ENCODE measurements at regions not wholly inside any gene's neighbourhood (a gene's known extent, or its start where the extent isn't known, plus 50 kb on each side); places are given as distances from the start of the nearest gene placed in this dataset.

GRCh38 chr9:16357828-16358227 lies 512.6 kb downstream of the BNC2 start:
- CTCF ChIA-PET: no interaction called here
- no peak for DNase-seq (ENCODE audit: low spot score)
- H3K27ac Mint-ChIP-seq: no peak overlapping the region

GRCh38 chr9:16358751-16359150 lies 511.7 kb downstream of the BNC2 start:
- Mint-ChIP-seq H3K4me1 (peaks cover 10% of the 10 kb centered on the region), H3K27me3 (ENCODE audit: low read depth) (no peaks in the 10 kb centered on the region; the same call in 1 of the 2 replicates), H3K9me3 (peaks cover 21% of the 10 kb centered on the region), H3K36me3 (peaks cover 9% of the 10 kb centered on the region), H3K4me3 (no peak overlapping the region), H3K27ac (no peak overlapping the region)
- ATAC-seq (no peak), DNase-seq (ENCODE audit: low spot score) (no peak)
- CTCF ChIA-PET: no interaction called here
- TF ChIP-seq JUN (CRISPR knock-in tag; IDR thresholded peaks at IDR 0.05) (no peak), GTF2I (CRISPR knock-in tag; conservative IDR thresholded peaks at IDR 0.05) (no peak), KAT7 (CRISPR knock-in tag; IDR thresholded peaks at IDR 0.05; ENCODE audit: borderline replicate concordance) (no peak), MXD4 (CRISPR knock-in tag; IDR thresholded peaks at IDR 0.05; ENCODE audit: borderline replicate concordance) (no peak), TCF7 (CRISPR knock-in tag; IDR thresholded peaks at IDR 0.05; ENCODE audit: low read depth) (no peak), NFE2L1 (CRISPR knock-in tag; IDR thresholded peaks at IDR 0.05) (no peak)
- POLR2A ChIA-PET: interaction anchor here (0.5 kb wide), 1 partner anchor 10 kb away, joined by 3 read pairs; no protein-coding TSS in a partner anchor

More at GRCh38 chr9:16357828-16358227, 512.6 kb downstream of the BNC2 start:
- no peak for ATAC-seq
- peaks cover 9% of the 10 kb centered on the region for H3K36me3 Mint-ChIP-seq
- TF ChIP-seq ZNF671 (CRISPR knock-in tag; IDR thresholded peaks at IDR 0.05): no peak
- no peak for TF ChIP-seq FOXP1 (CRISPR knock-in tag; IDR thresholded peaks at IDR 0.05; ENCODE audit: borderline replicate concordance)
- no peak for TF ChIP-seq ZNF317 (CRISPR knock-in tag; IDR thresholded peaks at IDR 0.05; ENCODE audit: borderline replicate concordance, low read depth)
- no peak for TF ChIP-seq IRF1 (CRISPR knock-in tag; IDR thresholded peaks at IDR 0.05)
- no peak for TF ChIP-seq ZNF232 (CRISPR knock-in tag; IDR thresholded peaks at IDR 0.05)
- TF ChIP-seq ETV6 (CRISPR knock-in tag; IDR thresholded peaks at IDR 0.05): no peak
- TF ChIP-seq USF2 (CRISPR knock-in tag; IDR thresholded peaks at IDR 0.05): no peak
- no peak for TF ChIP-seq NFYB (CRISPR knock-in tag; conservative IDR thresholded peaks at IDR 0.05; ENCODE audit: low read depth)
- TF ChIP-seq MAX (CRISPR knock-in tag; IDR thresholded peaks at IDR 0.05): no peak
- no peak overlapping the region for H3K4me3 Mint-ChIP-seq
- peaks cover 8% of the 10 kb centered on the region for H3K4me1 Mint-ChIP-seq
- no peaks in the 10 kb centered on the region; the same call in 1 of the 2 replicates for H3K27me3 Mint-ChIP-seq (ENCODE audit: low read depth)
- POLR2A ChIA-PET: no interaction called here
- H3K9me3 Mint-ChIP-seq: peaks cover 21% of the 10 kb centered on the region
